Loucy (cell line): ENCODE measurements at regions not wholly inside any gene's neighbourhood (a gene's known extent, or its start where the extent isn't known, plus 50 kb on each side); places are given as distances from the start of the nearest gene placed in this dataset.

Experiments
- EZH2phosphoT487 ChIP-seq: fragments of 200-600 bp; IDR thresholded peaks from 2 replicates; pipeline ENCODE4 v1.6.1; 2018; ENCODE audit warnings: antibody characterized with exemption, mild to moderate bottlenecking, moderate library complexity, borderline replicate concordance
- TF ChIP-seq, protein P1 (sequence below): fragments of 200-600 bp; sonication (generic); conservative IDR thresholded peaks from 2 replicates; pipeline ENCODE4 v1.5.1; 2014; ENCODE audit warnings: mild to moderate bottlenecking, antibody characterized with exemption, low read length

DNA sequence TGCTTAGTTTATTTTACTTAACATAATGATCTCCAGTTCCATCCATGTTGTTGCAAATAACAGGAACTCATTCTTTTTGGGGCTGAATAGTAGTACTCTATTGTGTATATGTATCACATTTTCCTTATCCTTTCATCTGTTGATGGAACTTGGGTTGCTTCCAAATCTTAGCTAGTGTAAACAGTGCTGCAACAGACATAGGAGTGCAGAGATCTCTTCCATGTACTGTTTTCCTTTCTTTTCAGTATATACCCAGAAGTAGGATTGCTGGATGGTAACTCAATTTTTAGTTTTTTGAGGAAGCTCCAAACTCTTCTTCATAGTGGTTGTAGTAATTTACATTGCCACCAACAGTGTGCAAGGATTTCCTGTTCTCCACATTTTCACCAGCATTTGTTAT lies 138.8 kb upstream of the POC5 start:
- TF ChIP-seq, protein P1, sequence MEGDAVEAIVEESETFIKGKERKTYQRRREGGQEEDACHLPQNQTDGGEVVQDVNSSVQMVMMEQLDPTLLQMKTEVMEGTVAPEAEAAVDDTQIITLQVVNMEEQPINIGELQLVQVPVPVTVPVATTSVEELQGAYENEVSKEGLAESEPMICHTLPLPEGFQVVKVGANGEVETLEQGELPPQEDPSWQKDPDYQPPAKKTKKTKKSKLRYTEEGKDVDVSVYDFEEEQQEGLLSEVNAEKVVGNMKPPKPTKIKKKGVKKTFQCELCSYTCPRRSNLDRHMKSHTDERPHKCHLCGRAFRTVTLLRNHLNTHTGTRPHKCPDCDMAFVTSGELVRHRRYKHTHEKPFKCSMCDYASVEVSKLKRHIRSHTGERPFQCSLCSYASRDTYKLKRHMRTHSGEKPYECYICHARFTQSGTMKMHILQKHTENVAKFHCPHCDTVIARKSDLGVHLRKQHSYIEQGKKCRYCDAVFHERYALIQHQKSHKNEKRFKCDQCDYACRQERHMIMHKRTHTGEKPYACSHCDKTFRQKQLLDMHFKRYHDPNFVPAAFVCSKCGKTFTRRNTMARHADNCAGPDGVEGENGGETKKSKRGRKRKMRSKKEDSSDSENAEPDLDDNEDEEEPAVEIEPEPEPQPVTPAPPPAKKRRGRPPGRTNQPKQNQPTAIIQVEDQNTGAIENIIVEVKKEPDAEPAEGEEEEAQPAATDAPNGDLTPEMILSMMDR = no peak
- no peak for TF ChIP-seq EZH2phosphoT487
